ACC112 (cell line): ENCODE measurements at regions not wholly inside any gene's neighbourhood (a gene's known extent, or its start where the extent isn't known, plus 50 kb on each side); places are given as distances from the start of the nearest gene placed in this dataset.
A peak's percentile ranks its signal among the peaks of the same experiment; 100 is the strongest.

Experiments used
- H2AFZ ChIP-seq: fragments of 200-600 bp; sonication (generic); one replicate; pipeline ENCODE4 v1.6.0; 2017; ENCODE audit warnings: antibody characterized with exemption, low read length; ENCODE audit not compliant: unreplicated experiment
- H3K27ac ChIP-seq: fragments of 200-600 bp; sonication (generic); 2 replicates; pipeline ENCODE4 v1.5.1; 2014; ENCODE audit warnings: low read depth, mild to moderate bottlenecking, antibody characterized with exemption, low read length, moderate library complexity
- H3K27me3 ChIP-seq: fragments of 200-600 bp; sonication (generic); 2 replicates; pipeline ENCODE4 v1.6.1; 2014; ENCODE audit warnings: mild to moderate bottlenecking, antibody characterized with exemption, low read length, moderate library complexity, mixed read lengths; ENCODE audit not compliant: insufficient read depth
- H3K36me3 ChIP-seq: fragments of 200-600 bp; sonication (generic); 2 replicates; pipeline ENCODE4 v1.6.1; 2016; ENCODE audit warnings: mild to moderate bottlenecking, antibody characterized with exemption, low read length, moderate library complexity, mixed read lengths; ENCODE audit not compliant: insufficient read depth
- H3K4me1 ChIP-seq: fragments of 200-600 bp; sonication (generic); one replicate; pipeline ENCODE4 v1.6.1; 2016; ENCODE audit warnings: low read length, mixed read lengths; ENCODE audit not compliant: insufficient read depth, unreplicated experiment, control insufficient read depth
- H3K4me3 ChIP-seq: fragments of 200-600 bp; sonication (generic); 2 replicates; pipeline ENCODE4 v1.5.1; 2014; ENCODE audit warnings: mild to moderate bottlenecking, low read depth, low read length
- H3K79me2 ChIP-seq: fragments of 200-600 bp; sonication (generic); one replicate; pipeline ENCODE4 v1.6.0; 2016; ENCODE audit warnings: low read length; ENCODE audit not compliant: control insufficient read depth, unreplicated experiment, insufficient read depth

DNA sequence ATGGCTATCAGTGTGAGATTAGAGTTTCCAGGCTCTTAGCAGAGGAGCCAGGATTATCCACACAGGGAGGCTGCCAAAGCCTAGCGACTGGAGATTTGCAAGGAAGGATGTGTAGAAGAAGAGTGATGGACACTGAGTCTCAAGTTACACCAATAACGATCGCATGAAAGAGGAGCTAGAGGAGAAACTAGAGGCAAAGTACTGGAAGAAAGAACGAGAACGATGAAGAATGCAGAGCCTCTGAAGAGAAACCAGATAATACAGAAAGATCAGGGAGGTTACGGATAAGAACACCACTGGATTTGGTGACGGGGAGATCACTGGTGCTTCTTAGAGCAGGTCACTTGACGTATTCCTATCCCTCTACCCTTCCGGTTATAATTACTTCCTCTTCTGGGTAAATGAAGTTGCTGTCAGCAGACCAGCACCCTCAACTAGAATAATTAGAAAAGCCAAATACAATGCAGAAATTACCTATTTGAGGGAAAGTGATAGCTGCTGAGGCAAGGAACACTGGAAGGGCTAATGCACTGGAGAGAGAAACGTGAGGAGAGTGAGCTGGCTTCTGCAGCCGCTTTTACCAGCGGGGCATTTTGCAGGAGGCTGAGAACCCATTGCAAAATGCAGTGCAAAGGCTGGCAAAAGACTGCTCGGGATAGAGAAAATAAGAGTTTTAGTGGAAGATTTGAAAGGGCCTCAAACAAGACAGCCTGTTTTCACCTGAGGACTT lies 93.1 kb upstream of the HIF1A start:
- no peaks in the 10 kb centered on the region for H3K27me3 ChIP-seq
- peaks cover 15% of the 10 kb centered on the region for H3K79me2 ChIP-seq
- no peaks in the 10 kb centered on the region; the same call in 1 of the 2 replicates for H3K36me3 ChIP-seq
- H2AFZ ChIP-seq = no peak overlapping the region
- no peak overlapping the region for H3K27ac ChIP-seq
- H3K4me3 ChIP-seq = no peak overlapping the region
- peaks cover 24% of the 10 kb centered on the region for H3K4me1 ChIP-seq

DNA sequence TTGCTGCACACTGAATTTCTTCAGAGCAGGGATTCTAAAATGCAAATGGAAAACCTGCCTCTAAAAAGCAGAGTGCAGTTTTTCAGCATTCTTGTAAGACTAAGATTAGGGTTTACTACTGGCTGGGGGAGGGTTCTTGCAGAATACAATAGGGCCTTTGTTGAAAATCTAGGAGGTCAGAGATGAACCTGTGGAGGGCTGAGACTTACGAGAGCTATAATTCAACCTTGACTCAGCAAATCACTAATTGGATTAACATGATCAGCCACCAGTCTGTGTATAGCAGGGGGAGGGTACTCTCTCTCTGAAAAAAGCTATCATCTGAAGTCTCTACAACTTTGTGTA lies 92.6 kb upstream of the HIF1A start:
- peaks cover 18% of the 10 kb centered on the region for H3K4me1 ChIP-seq
- H3K27ac ChIP-seq = no peak overlapping the region
- no peak overlapping the region for H2AFZ ChIP-seq
- no peak overlapping the region for H3K4me3 ChIP-seq
- H3K36me3 ChIP-seq = no peaks in the 10 kb centered on the region; the same call in 1 of the 2 replicates
- H3K79me2 ChIP-seq = peaks cover 14% of the 10 kb centered on the region
- H3K27me3 ChIP-seq = no peaks in the 10 kb centered on the region

DNA sequence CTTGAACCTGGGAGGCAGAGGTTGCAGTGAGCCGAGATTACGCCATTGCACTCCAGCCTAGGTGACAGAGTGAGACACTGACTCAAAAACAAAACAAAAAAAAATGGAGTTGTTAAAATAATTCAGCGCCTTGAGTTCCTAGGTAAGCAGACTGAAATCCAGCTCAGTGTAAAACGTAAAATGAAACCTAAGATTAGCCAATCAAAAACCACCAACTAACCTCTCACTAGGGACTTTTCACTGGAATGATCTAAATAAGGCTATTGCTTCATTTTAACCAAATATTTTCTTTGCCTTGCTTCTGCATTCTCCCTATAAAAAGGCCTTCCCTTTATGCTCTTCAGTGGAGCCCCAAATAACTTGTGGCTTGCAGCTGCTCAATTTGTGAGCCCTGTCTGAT lies 91.6 kb upstream of the HIF1A start:
- no peak overlapping the region for H3K4me3 ChIP-seq
- no peak overlapping the region for H3K27ac ChIP-seq
- H3K36me3 ChIP-seq = no peaks in the 10 kb centered on the region; the same call in 1 of the 2 replicates
- H3K4me1 ChIP-seq = peaks cover 19% of the 10 kb centered on the region
- peaks cover 6% of the 10 kb centered on the region for H3K79me2 ChIP-seq
- H3K27me3 ChIP-seq = no peaks in the 10 kb centered on the region
- no peak overlapping the region for H2AFZ ChIP-seq

DNA sequence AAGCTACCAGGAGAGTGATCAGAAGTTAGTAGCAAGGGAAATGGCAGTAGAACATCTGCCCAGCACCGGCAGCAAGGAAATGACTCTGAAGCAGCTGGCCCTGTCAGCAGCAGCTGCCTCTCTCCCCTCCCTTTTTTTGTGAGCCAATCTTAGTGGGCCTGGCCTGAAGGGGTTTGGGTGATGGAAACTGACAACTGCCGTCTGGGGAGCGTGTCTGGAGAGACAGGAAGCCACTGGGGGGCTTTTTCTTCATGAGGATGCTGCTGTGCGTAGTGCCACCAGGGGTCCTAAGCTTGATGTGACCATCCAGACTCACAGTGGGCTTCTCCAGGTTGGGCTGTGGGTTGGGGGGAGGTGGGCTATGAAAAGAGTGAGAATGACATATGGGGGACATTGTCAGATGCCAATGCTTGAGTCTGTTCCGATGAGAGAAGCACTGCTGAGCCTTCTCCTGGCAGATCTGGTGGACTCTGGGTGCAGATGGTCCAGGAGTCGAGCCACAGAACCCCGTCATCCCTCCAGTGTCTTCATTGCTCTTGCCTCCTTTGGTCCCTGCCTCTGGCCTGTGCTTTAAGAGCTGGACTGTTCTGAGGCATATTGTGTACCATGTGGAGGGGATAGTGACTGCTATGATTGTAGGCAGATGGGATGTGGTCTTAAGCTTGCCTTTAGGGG lies 87.6 kb upstream of the HIF1A start:
- H3K4me3 ChIP-seq = no peak overlapping the region
- peak overlapping the region; percentile 83; the same call in 1 of the 2 replicates for H3K27ac ChIP-seq
- H3K27me3 ChIP-seq = no peaks in the 10 kb centered on the region
- no peaks in the 10 kb centered on the region; the same call in 1 of the 2 replicates for H3K36me3 ChIP-seq
- H2AFZ ChIP-seq = no peak overlapping the region
- peaks cover 47% of the 10 kb centered on the region for H3K4me1 ChIP-seq
- peaks cover 10% of the 10 kb centered on the region for H3K79me2 ChIP-seq

GRCh38 chr14:61608245-61609165 lies 86.8 kb upstream of the HIF1A start:
- peak overlapping the region; percentile 68 for H2AFZ ChIP-seq
- H3K79me2 ChIP-seq = peaks cover 11% of the 10 kb centered on the region
- no peaks in the 10 kb centered on the region; the same call in 1 of the 2 replicates for H3K36me3 ChIP-seq
- peak overlapping the region; percentile 40; the same call in 1 of the 2 replicates for H3K4me3 ChIP-seq
- peak overlapping the region; percentile 83 for H3K27ac ChIP-seq
- peaks cover 53% of the 10 kb centered on the region for H3K4me1 ChIP-seq
- H3K27me3 ChIP-seq = no peaks in the 10 kb centered on the region

- Histone ChIP-seq H2AFZ (no peak overlapping the region), H3K79me2 (peaks cover 18% of the 10 kb centered on the region), H3K27me3 (no peaks in the 10 kb centered on the region), H3K27ac (peak overlapping the region; percentile 83), H3K4me1 (peaks cover 50% of the 10 kb centered on the region), H3K4me3 (peak overlapping the region; percentile 40; the same call in 1 of the 2 replicates), H3K36me3 (no peaks in the 10 kb centered on the region; the same call in 1 of the 2 replicates)
Observed at GRCh38 chr14:61609191-61609843, 86.0 kb upstream of the HIF1A start.

GRCh38 chr14:61609884-61610283 lies 85.4 kb upstream of the HIF1A start:
- H3K4me1 ChIP-seq = peaks cover 53% of the 10 kb centered on the region
- peak overlapping the region; percentile 83 for H3K27ac ChIP-seq
- H3K27me3 ChIP-seq = no peaks in the 10 kb centered on the region
- peaks cover 22% of the 10 kb centered on the region for H3K79me2 ChIP-seq
- H3K4me3 ChIP-seq = no peak overlapping the region
- H3K36me3 ChIP-seq = no peaks in the 10 kb centered on the region; the same call in 1 of the 2 replicates
- no peak overlapping the region for H2AFZ ChIP-seq

DNA sequence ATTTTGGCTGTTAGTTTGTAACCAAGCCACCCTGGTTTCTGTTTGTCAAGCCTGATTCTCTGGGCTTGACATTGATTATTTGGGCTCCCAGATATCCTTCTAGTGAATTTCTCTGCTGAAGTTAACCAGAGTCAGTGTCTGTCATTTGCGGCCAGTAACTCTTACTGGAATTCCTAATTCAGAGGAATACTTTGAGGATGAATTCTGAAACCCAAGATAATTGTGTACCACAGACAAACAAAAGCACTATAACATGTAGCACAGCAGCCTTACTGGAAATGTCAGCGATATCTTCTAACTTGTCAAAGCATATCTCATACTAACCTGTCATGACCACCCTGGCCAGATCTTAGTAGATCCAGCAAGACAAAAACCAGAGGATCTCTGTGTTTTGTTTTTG lies 84.4 kb upstream of the HIF1A start:
- Histone ChIP-seq H3K4me1 (peaks cover 63% of the 10 kb centered on the region), H3K27ac (peak overlapping the region; percentile 19; the same call in 1 of the 2 replicates), H3K4me3 (no peak overlapping the region), H2AFZ (no peak overlapping the region), H3K36me3 (no peaks in the 10 kb centered on the region), H3K79me2 (peaks cover 22% of the 10 kb centered on the region), H3K27me3 (no peaks in the 10 kb centered on the region)

- Histone ChIP-seq H3K79me2 (peaks cover 27% of the 10 kb centered on the region), H3K27ac (0 out of 2 replicates have a peak overlapping the region, but pooled peaks have one; percentile 19), H3K27me3 (no peaks in the 10 kb centered on the region), H3K4me3 (no peak overlapping the region), H2AFZ (no peak overlapping the region), H3K36me3 (no peaks in the 10 kb centered on the region), H3K4me1 (peaks cover 75% of the 10 kb centered on the region)
Observed at GRCh38 chr14:61611880-61612630, 83.3 kb upstream of the HIF1A start.
